HEK293 (cell line): ENCODE measurements at regions not wholly inside any gene's neighbourhood (a gene's known extent, or its start where the extent isn't known, plus 50 kb on each side); places are given as distances from the start of the nearest gene placed in this dataset.

Experiments used
- CTCF ChIA-PET: fragments of 350-600 bp; formaldehyde crosslinking; extraction: SDS; loops from one replicate; lab custom pipeline; 2021; ENCODE audit warnings: antibody characterized with exemption; lab: Yijun Ruan, JAX
- POLR2A ChIA-PET: fragments of 300-600 bp; formaldehyde crosslinking; extraction: SDS; loops from one replicate; lab custom pipeline; 2020; ENCODE audit warnings: antibody characterized with exemption, inconsistent platforms; lab: Yijun Ruan, JAX
- H3K27ac ChIP-seq: fragments of 200-500 bp; sonication (Bioruptor generic); 2 replicates; pipeline ENCODE4 v1.5.1; 2014; ENCODE audit warnings: low read depth, low read length, control low read depth, inconsistent platforms; ENCODE audit errors: extremely low read depth
- H3K36me3 ChIP-seq, 2 experiments: fragments of 200-500 bp in 1 of 2; sonication (Bioruptor generic) in 1 of 2; 1 replicate in 1 of 2; 2 replicates in 1 of 2; pipeline ENCODE4 v1.5.1; 2014 to 2017; ENCODE audit warnings: inconsistent platforms in 2 of 2, low read length in 2 of 2; ENCODE audit not compliant: control insufficient read depth in 2 of 2, insufficient read depth in 1 of 2
- H3K4me1 ChIP-seq: fragments of 200-500 bp; sonication (Bioruptor generic); 2 replicates; pipeline ENCODE4 v1.5.1; 2014; ENCODE audit warnings: mild to moderate bottlenecking, low read length, inconsistent platforms; ENCODE audit not compliant: control insufficient read depth, insufficient read depth
- H3K4me3 ChIP-seq: 2 replicates; pipeline ENCODE4 v1.5.1; 2011; ENCODE audit warnings: low read depth, mild to moderate bottlenecking, control low read depth, low read length, moderate library complexity
- H3K9me3 ChIP-seq: fragments of 200-500 bp; sonication (Bioruptor generic); 2 replicates; pipeline ENCODE4 v1.5.1; 2014; ENCODE audit warnings: low read depth, low read length, inconsistent platforms; ENCODE audit not compliant: control insufficient read depth, insufficient read depth
- GLI4 ChIP-seq: fragments of 450-650 bp; formaldehyde crosslinking; IDR thresholded peaks from 2 replicates; pipeline ENCODE4 v1.5.1; 2016; ENCODE audit warnings: missing biosample characterization, missing genetic modification characterization
- GLIS1 ChIP-seq: fragments of 450-650 bp; formaldehyde crosslinking; IDR thresholded peaks from 2 replicates; pipeline ENCODE4 v1.5.1; 2016; ENCODE audit warnings: missing biosample characterization, missing genetic modification characterization
- KLF10 ChIP-seq: fragments of 450-650 bp; IDR thresholded peaks from 2 replicates; pipeline ENCODE4 v1.5.1; 2018; ENCODE audit warnings: missing biosample characterization, mild to moderate bottlenecking, missing genetic modification characterization
- OSR2 ChIP-seq: fragments of 450-650 bp; formaldehyde crosslinking; IDR thresholded peaks from 2 replicates; pipeline ENCODE4 v1.5.1; 2016; ENCODE audit warnings: missing biosample characterization, missing genetic modification characterization
- RBAK ChIP-seq: fragments of 450-650 bp; formaldehyde crosslinking; IDR thresholded peaks from 2 replicates; pipeline ENCODE4 v1.5.1; 2016; ENCODE audit warnings: missing biosample characterization, missing genetic modification characterization
- REPIN1 ChIP-seq: fragments of 450-650 bp; formaldehyde crosslinking; IDR thresholded peaks from 2 replicates; pipeline ENCODE4 v1.5.1; 2017; ENCODE audit warnings: missing biosample characterization, missing genetic modification characterization, low read depth
- SP3 ChIP-seq: fragments of 450-650 bp; formaldehyde crosslinking; IDR thresholded peaks from 2 replicates; pipeline ENCODE4 v1.5.1; 2016; ENCODE audit warnings: missing biosample characterization, missing genetic modification characterization
- WT1 ChIP-seq: fragments of 450-650 bp; formaldehyde crosslinking; IDR thresholded peaks from 2 replicates; pipeline ENCODE4 v1.5.1; 2016; ENCODE audit warnings: missing biosample characterization, missing genetic modification characterization
- YY2 ChIP-seq: fragments of 450-650 bp; formaldehyde crosslinking; IDR thresholded peaks from 2 replicates; pipeline ENCODE4 v1.5.1; 2016; ENCODE audit warnings: missing biosample characterization, missing genetic modification characterization
- ZNF157 ChIP-seq: fragments of 450-650 bp; formaldehyde crosslinking; IDR thresholded peaks from 2 replicates; pipeline ENCODE4 v1.5.1; 2016; ENCODE audit warnings: missing biosample characterization, missing genetic modification characterization
- ZNF16 ChIP-seq: fragments of 450-650 bp; formaldehyde crosslinking; IDR thresholded peaks from 2 replicates; pipeline ENCODE4 v1.5.1; 2016; ENCODE audit warnings: low read depth, missing biosample characterization, missing genetic modification characterization
- ZNF174 ChIP-seq: fragments of 450-650 bp; formaldehyde crosslinking; IDR thresholded peaks from 2 replicates; pipeline ENCODE4 v1.5.0; 2017; ENCODE audit warnings: missing biosample characterization, mild to moderate bottlenecking, missing genetic modification characterization
- ZNF175 ChIP-seq: fragments of 450-650 bp; formaldehyde crosslinking; IDR thresholded peaks from 2 replicates; pipeline ENCODE4 v1.5.1; 2016; ENCODE audit warnings: missing biosample characterization, missing genetic modification characterization
- ZNF2 ChIP-seq: fragments of 450-650 bp; formaldehyde crosslinking; IDR thresholded peaks from 2 replicates; pipeline ENCODE4 v1.5.1; 2016; ENCODE audit warnings: missing biosample characterization, missing genetic modification characterization
- ZNF214 ChIP-seq: fragments of 450-650 bp; formaldehyde crosslinking; IDR thresholded peaks from 2 replicates; pipeline ENCODE4 v1.5.1; 2017; ENCODE audit warnings: missing biosample characterization, mild to moderate bottlenecking, missing genetic modification characterization, borderline replicate concordance
- ZNF24 ChIP-seq: fragments of 450-650 bp; formaldehyde crosslinking; IDR thresholded peaks from 2 replicates; pipeline ENCODE4 v1.5.1; 2016; ENCODE audit warnings: missing biosample characterization, missing genetic modification characterization
- ZNF274 ChIP-seq, 2 experiments: fragments of 200-500 bp in 1 of 2; fragments of 450-650 bp in 1 of 2; sonication (Bioruptor generic) in 1 of 2; formaldehyde crosslinking in 1 of 2; IDR thresholded peaks; 2 replicates each; pipeline versions ENCODE4 v1.5.1 to v1.6.1; 2014 to 2016; ENCODE audit warnings: borderline replicate concordance in 1 of 2, inconsistent platforms in 1 of 2, low read length in 1 of 2, missing biosample characterization in 1 of 2, missing genetic modification characterization in 1 of 2
- ZNF311 ChIP-seq: fragments of 450-650 bp; formaldehyde crosslinking; IDR thresholded peaks from 2 replicates; pipeline ENCODE4 v1.5.1; 2017; ENCODE audit warnings: missing biosample characterization, missing genetic modification characterization, borderline replicate concordance
- ZNF394 ChIP-seq: fragments of 450-650 bp; formaldehyde crosslinking; IDR thresholded peaks from 2 replicates; pipeline ENCODE4 v1.5.1; 2016; ENCODE audit warnings: missing biosample characterization, missing genetic modification characterization, mild to moderate bottlenecking, moderate library complexity, borderline replicate concordance
- ZNF555 ChIP-seq: fragments of 450-650 bp; formaldehyde crosslinking; conservative IDR thresholded peaks from 2 replicates; pipeline ENCODE4 v1.5.1; 2017; ENCODE audit warnings: missing biosample characterization, mild to moderate bottlenecking, missing genetic modification characterization, inconsistent platforms
- ZNF600 ChIP-seq: fragments of 450-650 bp; formaldehyde crosslinking; IDR thresholded peaks from 2 replicates; pipeline ENCODE4 v1.5.1; 2016; ENCODE audit warnings: missing biosample characterization, missing genetic modification characterization
- ZNF654 ChIP-seq: fragments of 450-650 bp; formaldehyde crosslinking; IDR thresholded peaks from 2 replicates; pipeline ENCODE4 v1.5.1; 2016; ENCODE audit warnings: low read depth, missing biosample characterization, missing genetic modification characterization
- ZNF747 ChIP-seq: fragments of 450-650 bp; formaldehyde crosslinking; IDR thresholded peaks from 2 replicates; pipeline ENCODE4 v1.5.1; 2016; ENCODE audit warnings: missing biosample characterization, missing genetic modification characterization
- ZNF785 ChIP-seq: fragments of 450-650 bp; formaldehyde crosslinking; IDR thresholded peaks from 2 replicates; pipeline ENCODE4 v1.5.1; 2016; ENCODE audit warnings: missing biosample characterization, missing genetic modification characterization
- ZSCAN18 ChIP-seq: fragments of 450-650 bp; formaldehyde crosslinking; IDR thresholded peaks from 2 replicates; pipeline ENCODE4 v1.5.1; 2016; ENCODE audit warnings: missing biosample characterization, missing genetic modification characterization
- TF ChIP-seq, protein P1 (sequence below): fragments of 450-650 bp; formaldehyde crosslinking; IDR thresholded peaks from 2 replicates; pipeline ENCODE4 v1.5.1; 2016; ENCODE audit warnings: missing biosample characterization, missing genetic modification characterization
- TF ChIP-seq, protein P2 (sequence below): fragments of 450-650 bp; formaldehyde crosslinking; IDR thresholded peaks from 2 replicates; pipeline ENCODE4 v1.5.1; 2016; ENCODE audit warnings: missing biosample characterization, missing genetic modification characterization
- TF ChIP-seq, protein P3 (sequence below): fragments of 450-650 bp; formaldehyde crosslinking; IDR thresholded peaks from 2 replicates; pipeline ENCODE4 v1.5.1; 2016; ENCODE audit warnings: missing biosample characterization, missing genetic modification characterization, borderline replicate concordance

DNA sequence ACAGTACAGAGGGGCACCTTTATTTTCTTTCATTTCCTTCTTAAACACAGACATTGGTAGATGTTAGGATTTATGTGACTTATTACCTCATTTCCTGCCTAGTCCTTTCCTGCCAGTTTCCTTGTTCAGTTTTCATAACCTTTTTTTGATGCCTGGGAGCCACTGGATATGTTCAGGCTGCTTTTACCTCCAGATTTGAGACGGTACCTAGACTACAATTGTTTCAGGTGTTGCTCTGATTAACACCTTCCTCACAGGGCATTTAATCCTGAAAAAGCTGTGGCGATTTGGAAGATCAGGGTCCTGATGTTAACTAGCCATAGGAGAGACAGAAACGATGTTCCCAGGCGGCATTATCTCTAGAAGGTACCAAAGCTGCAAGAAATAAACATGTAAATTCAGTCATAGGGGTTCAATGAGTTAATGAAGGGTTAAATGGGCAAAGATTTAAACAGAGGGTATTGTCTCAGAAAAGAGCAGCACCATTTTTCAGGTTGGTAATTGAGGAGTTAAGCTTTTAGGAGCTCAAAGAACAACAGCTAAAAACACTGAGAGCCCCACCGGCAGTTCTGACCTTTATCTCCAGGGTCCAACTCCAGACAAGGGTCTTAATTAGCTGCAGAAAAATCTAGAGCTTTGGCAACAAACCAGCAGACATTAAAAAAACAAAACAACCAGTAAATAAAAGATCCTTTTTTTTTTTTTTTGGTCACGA is 93.3 kb downstream of the HRH4 start (continued):
- TF ChIP-seq ZNF747 (tag by site-specific recombination) (no peak), KLF10 (tag by site-specific recombination) (no peak), ZNF274 (IDR thresholded peaks at IDR 0.05; ENCODE audit: low read length) (no peak), ZNF274 (tag by site-specific recombination; IDR thresholded peaks at IDR 0.05; ENCODE audit: borderline replicate concordance) (no peak), WT1 (tag by site-specific recombination) (no peak), ZNF785 (tag by site-specific recombination) (no peak), ZNF24 (tag by site-specific recombination) (no peak)

- Histone ChIP-seq H3K9me3 (no peaks in the 10 kb centered on the region), H3K36me3 (no peaks in the 10 kb centered on the region), H3K4me3 (no peak overlapping the region), H3K27ac (no peak overlapping the region), H3K4me1 (peaks cover 8% of the 10 kb centered on the region; the same call in 1 of the 2 replicates)
- TF ChIP-seq GLI4 (no peak), ZNF600 (no peak), ZNF175 (tag by site-specific recombination) (no peak), ZNF214 (tag by site-specific recombination) (no peak), SP3 (tag by site-specific recombination) (no peak), YY2 (tag by site-specific recombination) (no peak), ZNF555 (tag by site-specific recombination) (no peak), RBAK (no peak), ZNF174 (no peak), ZNF2 (tag by site-specific recombination) (no peak)
- TF ChIP-seq, protein P1, sequence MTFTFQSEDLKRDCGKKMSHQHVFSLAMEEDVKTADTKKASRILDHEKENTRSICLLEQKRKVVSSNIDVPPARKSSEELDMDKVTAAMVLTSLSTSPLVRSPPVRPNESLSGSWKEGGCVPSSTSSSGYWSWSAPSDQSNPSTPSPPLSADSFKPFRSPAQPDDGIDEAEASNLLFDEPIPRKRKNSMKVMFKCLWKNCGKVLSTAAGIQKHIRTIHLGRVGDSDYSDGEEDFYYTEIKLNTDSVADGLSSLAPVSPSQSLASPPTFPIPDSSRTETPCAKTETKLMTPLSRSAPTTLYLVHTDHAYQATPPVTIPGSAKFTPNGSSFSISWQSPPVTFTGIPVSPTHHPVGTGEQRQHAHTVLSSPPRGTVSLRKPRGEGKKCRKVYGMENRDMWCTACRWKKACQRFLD (tag by site-specific recombination) = no peak
- TF ChIP-seq, protein P2, sequence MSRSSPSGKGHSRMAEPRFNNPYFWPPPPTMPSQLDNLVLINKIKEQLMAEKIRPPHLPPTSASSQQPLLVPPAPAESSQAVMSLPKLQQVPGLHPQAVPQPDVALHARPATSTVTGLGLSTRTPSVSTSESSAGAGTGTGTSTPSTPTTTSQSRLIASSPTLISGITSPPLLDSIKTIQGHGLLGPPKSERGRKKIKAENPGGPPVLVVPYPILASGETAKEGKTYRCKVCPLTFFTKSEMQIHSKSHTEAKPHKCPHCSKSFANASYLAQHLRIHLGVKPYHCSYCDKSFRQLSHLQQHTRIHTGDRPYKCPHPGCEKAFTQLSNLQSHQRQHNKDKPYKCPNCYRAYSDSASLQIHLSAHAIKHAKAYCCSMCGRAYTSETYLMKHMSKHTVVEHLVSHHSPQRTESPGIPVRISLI (tag by site-specific recombination) = no peak
- TF ChIP-seq, protein P3, sequence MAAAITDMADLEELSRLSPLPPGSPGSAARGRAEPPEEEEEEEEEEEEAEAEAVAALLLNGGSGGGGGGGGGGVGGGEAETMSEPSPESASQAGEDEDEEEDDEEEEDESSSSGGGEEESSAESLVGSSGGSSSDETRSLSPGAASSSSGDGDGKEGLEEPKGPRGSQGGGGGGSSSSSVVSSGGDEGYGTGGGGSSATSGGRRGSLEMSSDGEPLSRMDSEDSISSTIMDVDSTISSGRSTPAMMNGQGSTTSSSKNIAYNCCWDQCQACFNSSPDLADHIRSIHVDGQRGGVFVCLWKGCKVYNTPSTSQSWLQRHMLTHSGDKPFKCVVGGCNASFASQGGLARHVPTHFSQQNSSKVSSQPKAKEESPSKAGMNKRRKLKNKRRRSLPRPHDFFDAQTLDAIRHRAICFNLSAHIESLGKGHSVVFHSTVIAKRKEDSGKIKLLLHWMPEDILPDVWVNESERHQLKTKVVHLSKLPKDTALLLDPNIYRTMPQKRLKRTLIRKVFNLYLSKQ (tag by site-specific recombination) = no peak
- POLR2A ChIA-PET = no interaction called here
- CTCF ChIA-PET = interaction anchor here (1.3 to 1.8 kb wide), 3 partner anchors 14 to 198 kb away, joined by 3 to 5 read pairs (median 3); no protein-coding TSS in a partner anchor
Measured at GRCh38 chr18:24558403-24558802, 98.0 kb downstream of the HRH4 start.

GRCh38 chr18:24559526-24559925 is 99.1 kb downstream of the HRH4 start:
- ChIA-PET CTCF (interaction anchor here (0.6 to 1.8 kb wide), 2 partner anchors 16 to 361 kb away, joined by 3 to 5 read pairs; no protein-coding TSS in a partner anchor), POLR2A (interaction anchor here (0.6 kb wide), 1 partner anchor 71 kb away, joined by 5 read pairs; no protein-coding TSS in a partner anchor)
- Histone ChIP-seq H3K4me1 (peaks cover 8% of the 10 kb centered on the region; the same call in 1 of the 2 replicates), H3K9me3 (no peaks in the 10 kb centered on the region), H3K27ac (no peak overlapping the region), H3K4me3 (no peak overlapping the region), H3K36me3 (no peaks in the 10 kb centered on the region)
- TF ChIP-seq ZNF157 (tag by site-specific recombination) (no peak), ZNF16 (tag by site-specific recombination) (no peak), ZSCAN18 (tag by site-specific recombination) (no peak), REPIN1 (no peak), GLIS1 (tag by site-specific recombination) (no peak), OSR2 (tag by site-specific recombination) (no peak), ZNF394 (tag by site-specific recombination) (no peak), ZNF654 (tag by site-specific recombination) (no peak), ZNF311 (tag by site-specific recombination) (no peak), ZNF174 (no peak)
- TF ChIP-seq, protein P1 (tag by site-specific recombination) = no peak
